Large intestine (tissue), 3 donors: ENCODE measurements at regions not wholly inside any gene's neighbourhood (a gene's known extent, or its start where the extent isn't known, plus 50 kb on each side); places are given as distances from the start of the nearest gene placed in this dataset.

Source experiments
- DNase-seq, 2 donors: peaks; one replicate each; pipeline versions ENCODE4 v3.0.0 to v3.0.0-alpha.2; 2013
- H3K27ac ChIP-seq: one replicate; pipeline ENCODE4 v1.5.1; 2013; ENCODE audit warnings: low read length
- H3K27me3 ChIP-seq: 2 replicates; pipeline ENCODE4 v1.6.1; 2013; ENCODE audit warnings: low read length; ENCODE audit not compliant: control insufficient read depth, insufficient read depth
- H3K36me3 ChIP-seq: 2 replicates; pipeline ENCODE4 v1.6.1; 2013; ENCODE audit warnings: low read length; ENCODE audit not compliant: control insufficient read depth, insufficient read depth
- H3K4me1 ChIP-seq: one replicate; pipeline ENCODE4 v1.6.1; 2013; ENCODE audit warnings: low read length; ENCODE audit not compliant: control insufficient read depth, insufficient read depth
- H3K4me3 ChIP-seq: one replicate; pipeline ENCODE4 v1.5.1; 2013; ENCODE audit warnings: low read length
- H3K9me3 ChIP-seq: one replicate; pipeline ENCODE4 v1.6.1; 2013; ENCODE audit warnings: mild to moderate bottlenecking, low read depth, low read length, moderate library complexity; ENCODE audit not compliant: control insufficient read depth
- whole genome bisulfite sequencing: methylation state at CpG from one replicate; pipeline ENCODE4 v1.1.5; 2013; ENCODE audit warnings: low lambda C conversion rate; ENCODE audit not compliant: insufficient coverage; 5-methylcytosine and 5-hydroxymethylcytosine counted together

DNA sequence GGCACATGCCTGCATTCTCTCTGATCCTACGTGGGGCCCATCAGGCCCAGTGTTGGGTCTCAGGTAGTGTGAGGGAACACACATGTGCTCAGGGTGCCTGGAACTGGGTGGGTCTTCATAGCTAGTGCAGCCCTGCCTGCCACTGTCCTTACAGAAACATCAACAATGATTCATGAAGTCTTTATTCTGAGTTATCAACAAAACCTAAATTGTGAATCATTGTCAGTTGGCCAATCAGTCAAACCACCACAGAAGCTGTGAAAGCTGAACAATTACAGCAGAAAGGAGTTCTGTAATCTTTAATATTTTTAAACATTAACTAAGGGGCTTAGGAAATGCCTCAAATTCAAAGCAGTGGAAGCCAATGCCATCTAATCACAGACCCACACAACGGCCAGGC is 82.8 kb upstream of the ZNF521 start:
- no peak for DNase-seq
- no peaks in the 10 kb centered on the region for H3K27me3 ChIP-seq
- H3K4me3 ChIP-seq, result no peak overlapping the region
- H3K4me1 ChIP-seq, result no peaks in the 10 kb centered on the region
- H3K27ac ChIP-seq, result no peak overlapping the region
- no peaks in the 10 kb centered on the region for H3K9me3 ChIP-seq
- no peaks in the 10 kb centered on the region for H3K36me3 ChIP-seq
- no CpG with 5 or more reads among the region's 2 CpGs for WGBS

DNA sequence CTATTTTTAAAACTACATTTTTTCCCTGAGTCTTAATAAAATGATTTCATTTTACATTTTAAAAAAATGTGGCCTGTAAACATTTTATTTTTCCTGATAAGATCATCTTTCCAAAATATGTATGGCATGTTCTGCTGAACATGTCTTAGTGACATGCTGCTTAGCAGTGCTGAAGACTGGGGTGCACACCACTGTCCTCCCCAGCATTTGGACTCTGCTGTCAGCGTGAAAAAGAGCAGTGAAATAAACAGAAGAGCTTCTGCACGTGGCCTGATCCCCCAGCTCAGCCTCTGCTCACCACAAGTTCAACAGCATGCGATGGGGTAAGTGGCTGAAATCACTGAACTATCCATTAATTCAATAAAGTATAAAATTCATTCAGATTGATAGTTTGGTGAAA is 81.6 kb upstream of the ZNF521 start:
- no peak for DNase-seq
- no peak overlapping the region for H3K4me3 ChIP-seq
- H3K27ac ChIP-seq, result no peak overlapping the region
- H3K36me3 ChIP-seq, result no peaks in the 10 kb centered on the region
- H3K9me3 ChIP-seq, result no peaks in the 10 kb centered on the region
- H3K27me3 ChIP-seq, result no peaks in the 10 kb centered on the region
- no peaks in the 10 kb centered on the region for H3K4me1 ChIP-seq
- no CpG with 5 or more reads among the region's 3 CpGs for WGBS

DNA sequence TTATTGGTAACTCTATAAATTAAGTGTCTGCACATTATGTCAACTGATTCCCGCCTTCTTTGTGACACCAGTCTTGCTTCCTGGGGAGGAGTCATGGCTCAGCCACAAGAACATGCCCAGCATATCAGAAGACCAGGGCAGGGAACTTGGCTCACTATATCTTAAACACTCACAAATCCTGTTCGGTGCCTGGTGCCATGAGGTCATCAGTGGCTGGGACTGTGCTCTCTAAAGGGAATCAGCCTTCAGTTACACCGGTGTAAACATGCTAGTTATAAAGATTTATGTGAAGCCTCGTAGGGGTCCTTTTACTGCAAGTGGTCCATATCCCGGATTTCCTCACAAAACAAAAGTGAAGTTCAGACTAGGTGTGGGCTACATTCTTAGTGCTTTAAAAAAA is 73.1 kb upstream of the ZNF521 start:
- Histone ChIP-seq H3K27ac (no peak overlapping the region), H3K4me1 (no peaks in the 10 kb centered on the region), H3K36me3 (no peaks in the 10 kb centered on the region), H3K27me3 (peaks cover 5% of the 10 kb centered on the region), H3K9me3 (no peaks in the 10 kb centered on the region), H3K4me3 (no peak overlapping the region)
- 17% methylated on average over 1 of the region's 5 CpGs for WGBS
- no peak for DNase-seq

DNA sequence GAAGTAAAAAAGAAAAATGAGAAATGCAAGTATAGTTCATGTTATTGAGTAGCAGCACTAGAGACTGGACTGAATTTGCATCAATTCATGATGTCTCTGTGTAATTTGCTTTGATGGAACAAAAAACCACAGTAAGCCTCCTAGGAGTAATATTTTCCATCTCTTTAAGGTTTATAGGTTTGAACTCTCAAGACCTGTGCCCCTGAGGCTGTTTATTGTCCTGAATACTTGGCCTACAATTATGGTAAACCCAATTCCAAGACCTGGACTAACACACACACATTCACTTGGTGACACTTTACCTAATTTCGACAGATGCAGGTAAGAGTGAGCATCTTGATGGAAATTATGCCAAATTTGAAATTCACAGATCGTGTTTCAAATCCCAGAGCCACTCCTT is 71.8 kb upstream of the ZNF521 start:
- WGBS, result 86% methylated on average over 2 of the region's 2 CpGs
- H3K4me3 ChIP-seq, result no peak overlapping the region
- H3K36me3 ChIP-seq, result no peaks in the 10 kb centered on the region
- H3K4me1 ChIP-seq, result no peaks in the 10 kb centered on the region
- H3K27ac ChIP-seq, result no peak overlapping the region
- no peak for DNase-seq
- H3K27me3 ChIP-seq, result peaks cover 5% of the 10 kb centered on the region
- H3K9me3 ChIP-seq, result no peaks in the 10 kb centered on the region

DNA sequence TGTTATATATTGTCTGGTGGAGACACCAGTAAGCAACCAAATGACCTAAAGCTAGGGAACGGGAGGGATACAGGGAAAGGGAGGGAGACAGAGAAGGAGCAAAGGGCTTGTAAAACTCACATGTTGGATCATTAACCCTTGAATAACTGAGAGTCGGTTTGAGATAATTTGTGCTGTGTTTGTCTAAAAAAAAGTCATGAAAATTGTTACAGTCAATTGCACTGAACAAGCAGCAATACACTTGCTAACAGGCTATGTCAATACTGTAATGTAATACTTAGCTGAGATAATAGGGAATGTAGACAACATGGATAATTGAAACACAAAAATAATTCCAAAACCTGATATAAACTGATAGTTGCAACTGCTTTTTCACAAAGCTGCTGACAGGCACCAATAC is 71.3 kb upstream of the ZNF521 start:
- DNase-seq, result no peak
- peaks cover 5% of the 10 kb centered on the region for H3K27me3 ChIP-seq
- 40% methylated on average over 1 of the region's 2 CpGs for WGBS

DNA sequence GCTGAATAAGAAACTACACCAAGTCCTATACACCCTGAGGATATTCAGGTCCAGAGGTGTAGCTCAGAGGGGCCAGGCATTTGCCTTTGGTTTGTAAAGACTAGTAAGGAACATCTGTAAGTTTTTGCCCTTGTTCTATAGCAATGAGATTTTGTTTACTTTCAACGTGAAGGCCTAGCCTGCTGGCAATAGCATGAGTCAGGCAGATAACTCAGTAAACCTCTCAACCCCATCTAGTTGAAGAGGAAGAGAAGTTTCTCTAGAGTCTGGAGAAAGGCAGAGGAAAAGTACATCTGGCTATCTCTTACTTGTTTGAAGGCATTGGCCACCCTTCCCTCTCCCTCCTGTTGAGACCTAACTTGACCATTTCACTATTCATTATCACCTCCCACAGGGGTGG is 70.3 kb upstream of the ZNF521 start:
- no peak overlapping the region for H3K4me3 ChIP-seq
- no peaks in the 10 kb centered on the region for H3K4me1 ChIP-seq
- no peaks in the 10 kb centered on the region for H3K36me3 ChIP-seq
- H3K27me3 ChIP-seq, result peaks cover 5% of the 10 kb centered on the region
- H3K9me3 ChIP-seq, result no peaks in the 10 kb centered on the region
- no CpG with 5 or more reads among the region's 1 CpG for WGBS
- no peak for DNase-seq
- no peak overlapping the region for H3K27ac ChIP-seq

More for the DNA sequence above, 71.3 kb upstream of the ZNF521 start:
- H3K9me3 ChIP-seq, result no peaks in the 10 kb centered on the region
- H3K4me1 ChIP-seq, result no peaks in the 10 kb centered on the region
- H3K27ac ChIP-seq, result no peak overlapping the region
- no peak overlapping the region for H3K4me3 ChIP-seq
- H3K36me3 ChIP-seq, result no peaks in the 10 kb centered on the region

DNA sequence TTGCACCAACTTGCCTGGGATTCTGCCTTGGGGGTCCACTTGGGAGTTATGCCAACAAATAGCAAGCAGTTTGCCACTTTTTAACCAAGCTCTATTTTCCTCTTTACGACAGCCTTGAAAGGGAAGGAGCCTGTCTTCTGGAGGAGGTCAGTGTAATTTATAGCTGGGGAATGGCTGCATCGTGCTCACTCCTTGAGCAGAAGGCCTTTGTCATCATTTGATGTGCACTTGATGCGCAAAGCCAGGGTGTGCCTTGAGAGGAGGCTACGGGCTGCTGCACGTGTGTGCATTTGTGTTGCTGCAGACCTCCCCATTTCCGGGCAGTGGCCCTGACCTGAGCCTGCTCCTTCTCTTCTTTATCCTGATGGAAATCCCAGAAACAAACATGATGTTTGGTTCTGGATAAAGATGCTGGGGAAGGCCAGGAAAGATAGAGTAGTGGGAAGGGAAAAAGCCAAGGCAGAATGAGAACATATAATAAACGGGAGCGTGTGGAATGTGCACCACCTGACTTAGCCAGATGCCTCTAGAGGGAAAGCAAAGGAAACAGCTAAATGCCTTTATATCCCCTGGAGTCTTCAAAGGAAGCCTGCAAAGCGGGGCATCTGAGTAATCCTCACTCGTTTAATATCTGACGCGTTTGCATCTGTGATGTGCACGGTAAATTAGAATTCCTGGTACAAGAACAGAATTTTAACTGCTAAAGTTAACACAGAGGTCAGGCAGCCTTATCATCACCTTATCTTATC is 68.3 kb upstream of the ZNF521 start:
- peaks cover 5% of the 10 kb centered on the region for H3K27me3 ChIP-seq
- no peak for DNase-seq
- H3K9me3 ChIP-seq, result no peaks in the 10 kb centered on the region
- H3K4me1 ChIP-seq, result no peaks in the 10 kb centered on the region
- no peak overlapping the region for H3K27ac ChIP-seq
- no peaks in the 10 kb centered on the region for H3K36me3 ChIP-seq
- H3K4me3 ChIP-seq, result no peak overlapping the region
- WGBS, result 27% methylated on average over 3 of the region's 13 CpGs

DNA sequence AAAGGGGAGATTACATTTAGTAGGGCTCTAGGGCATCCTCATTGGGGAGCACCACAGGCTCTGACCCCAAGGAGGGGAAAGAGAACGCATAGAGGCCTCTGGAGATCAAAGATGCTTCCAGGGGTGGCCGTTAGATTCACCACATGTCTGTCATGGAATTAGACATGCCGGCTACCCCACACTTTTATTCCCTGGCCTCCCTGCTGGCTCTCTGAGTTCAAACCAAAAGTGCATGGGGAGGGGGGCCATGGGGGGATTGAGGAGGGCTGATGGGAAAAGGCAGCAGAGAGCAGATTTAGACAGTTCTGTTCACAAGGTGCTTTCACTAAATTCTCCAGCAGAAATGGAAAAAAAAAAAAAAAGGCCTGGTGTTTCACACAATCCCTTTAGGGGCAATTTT is 64.4 kb upstream of the ZNF521 start:
- H3K27ac ChIP-seq, result no peak overlapping the region
- H3K9me3 ChIP-seq, result no peaks in the 10 kb centered on the region
- no peak for DNase-seq
- no CpG with 5 or more reads among the region's 3 CpGs for WGBS
- no peaks in the 10 kb centered on the region for H3K4me1 ChIP-seq
- H3K27me3 ChIP-seq, result peaks cover 5% of the 10 kb centered on the region
- no peak overlapping the region for H3K4me3 ChIP-seq
- H3K36me3 ChIP-seq, result no peaks in the 10 kb centered on the region

DNA sequence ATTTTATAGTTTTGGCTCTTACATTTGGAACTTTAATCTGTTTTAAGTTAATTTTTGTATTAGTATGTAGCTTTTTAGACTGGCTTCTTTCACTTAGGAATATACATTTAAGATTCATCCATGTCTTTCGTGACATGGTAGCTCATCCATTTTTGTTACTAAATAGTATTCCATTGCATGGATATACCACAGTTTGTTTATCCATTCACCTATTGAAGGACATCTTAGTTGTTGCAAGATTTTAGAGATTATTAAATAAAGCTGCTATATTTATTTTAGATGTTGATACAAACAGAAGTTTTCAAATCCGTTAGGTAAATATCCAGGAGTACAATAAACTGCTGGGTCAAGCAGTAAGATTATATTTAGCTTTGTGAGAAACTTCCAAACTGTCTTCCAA is 58.0 kb upstream of the ZNF521 start:
- Histone ChIP-seq H3K4me3 (no peak overlapping the region), H3K36me3 (no peaks in the 10 kb centered on the region), H3K4me1 (no peaks in the 10 kb centered on the region), H3K27me3 (no peaks in the 10 kb centered on the region), H3K9me3 (no peaks in the 10 kb centered on the region), H3K27ac (no peak overlapping the region)
- 61% methylated on average over 2 of the region's 2 CpGs for WGBS
- no peak for DNase-seq

DNA sequence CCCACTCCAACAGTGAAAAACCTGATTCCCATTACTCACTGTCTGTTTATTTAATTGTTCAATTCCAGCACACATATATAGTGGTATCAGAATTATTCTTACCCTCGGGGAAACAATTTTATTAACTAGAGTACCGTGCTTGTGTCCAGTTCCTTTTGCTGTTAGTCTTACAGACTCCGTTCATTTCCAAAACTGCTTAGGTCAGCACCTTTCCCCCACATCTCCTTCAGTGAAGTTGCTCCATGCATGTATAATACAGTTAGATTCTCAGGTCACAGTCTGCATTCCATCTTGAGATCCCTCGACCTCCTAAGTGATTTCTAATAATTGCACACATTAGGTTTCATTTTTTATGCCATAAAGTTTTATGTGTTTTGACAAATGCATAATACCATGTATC is 56.3 kb upstream of the ZNF521 start:
- H3K4me1 ChIP-seq, result no peaks in the 10 kb centered on the region
- H3K27ac ChIP-seq, result no peak overlapping the region
- H3K4me3 ChIP-seq, result no peak overlapping the region
- H3K36me3 ChIP-seq, result no peaks in the 10 kb centered on the region
- 86% methylated on average over 4 of the region's 4 CpGs for WGBS
- H3K27me3 ChIP-seq, result no peaks in the 10 kb centered on the region
- no peak for DNase-seq
- no peaks in the 10 kb centered on the region for H3K9me3 ChIP-seq
